Hematopoietic multipotent progenitor cell treated with erythropoietin and hydrocortisone succinate and interleukin-3 and kit ligand, for 15 days (in vitro differentiated cells): ENCODE measurements at regions not wholly inside any gene's neighbourhood (a gene's known extent, or its start where the extent isn't known, plus 50 kb on each side); places are given as distances from the start of the nearest gene placed in this dataset.
"Not testable (repeated sequence)": the region's sequence is repeated elsewhere in the genome, so short reads cannot be mapped to it uniquely, and the experiment has no call there.

Source experiments
- DNase-seq: peaks from one replicate; pipeline ENCODE4 v3.0.0-alpha.2; 2015; ENCODE audit warnings: low spot score

DNA sequence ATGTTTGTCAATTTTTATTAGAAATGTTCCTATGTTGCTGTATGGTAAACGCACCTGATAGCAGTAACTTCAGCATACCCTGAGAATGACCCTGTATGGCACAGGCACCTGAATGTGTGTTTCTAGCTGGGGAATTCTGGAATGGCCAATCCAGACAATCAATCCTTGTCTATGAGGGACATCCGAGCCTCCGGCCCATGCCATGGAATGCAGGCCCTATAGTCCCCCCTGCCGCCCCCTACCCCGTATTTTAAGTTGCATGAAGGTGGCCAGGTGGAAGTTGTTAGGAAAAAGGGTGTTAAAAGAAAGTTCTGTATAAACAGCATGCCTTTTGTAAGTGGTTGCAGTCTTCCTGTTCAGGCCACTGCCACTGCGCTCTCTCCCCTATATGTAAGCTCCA lies 595.9 kb downstream of the DSC3 start:
- DNase-seq: no peak

DNA sequence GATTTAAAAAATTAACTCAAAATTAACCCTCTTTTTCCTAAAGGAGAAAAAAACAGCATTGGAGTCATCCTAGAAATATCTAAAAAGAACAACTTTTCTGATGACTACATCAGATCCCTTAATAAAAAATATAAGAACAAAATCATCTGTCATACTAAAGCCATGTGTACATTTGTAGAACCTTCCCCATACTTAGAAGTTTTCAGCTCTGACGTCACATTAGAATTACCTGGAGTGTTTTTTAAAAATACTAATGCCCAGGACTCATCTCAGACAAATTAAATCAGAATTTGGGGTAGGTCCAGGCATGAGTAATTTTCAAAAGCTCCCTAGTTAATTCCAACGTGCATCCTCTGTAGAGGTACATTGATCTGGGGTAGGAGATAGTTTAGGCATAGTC lies 598.0 kb downstream of the DSC3 start:
- DNase-seq: no peak

DNA sequence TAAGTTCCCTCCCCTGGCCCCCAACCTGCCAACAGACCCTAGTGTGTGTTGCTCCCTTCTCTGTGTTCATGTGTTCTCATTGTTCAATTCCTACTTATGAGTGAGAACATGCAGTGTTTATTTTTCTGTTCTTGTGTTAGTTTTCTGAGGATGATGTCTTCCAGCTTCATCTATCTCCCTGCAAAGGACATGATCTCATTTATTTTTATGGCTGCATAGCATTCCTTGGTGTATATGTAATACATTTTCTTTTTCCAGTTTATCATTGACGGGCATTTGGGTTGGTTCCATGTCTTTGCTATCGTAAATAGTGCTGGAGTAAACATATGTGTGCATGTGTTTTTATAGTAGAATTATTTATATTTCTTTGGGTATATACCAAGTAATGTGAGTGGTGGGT lies 602.2 kb downstream of the DSC3 start:
- DNase-seq: no peak

DNA sequence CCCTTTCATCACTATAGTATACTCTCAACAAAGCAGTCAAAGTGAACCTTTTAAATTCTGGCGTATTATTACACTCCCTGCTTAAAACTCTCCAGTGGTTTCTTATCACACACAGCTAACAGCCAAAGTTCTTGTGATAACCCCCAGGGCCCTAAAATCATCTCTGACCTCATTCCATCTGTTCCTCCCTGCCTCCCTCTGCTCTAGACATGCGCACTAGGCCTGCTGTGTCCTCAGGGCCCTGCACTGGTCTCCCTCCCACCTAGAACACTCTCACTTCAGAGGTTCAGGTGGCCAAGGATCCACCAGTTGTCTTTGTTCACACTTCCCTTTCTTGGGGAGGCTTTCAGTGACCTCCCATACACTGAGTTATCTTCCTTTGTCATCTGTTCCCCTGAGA lies 603.4 kb downstream of the DSC3 start:
- no peak for DNase-seq

GRCh38 chr18:30432349-30432748 lies 610.2 kb downstream of the DSC3 start:
- no peak for DNase-seq

DNA sequence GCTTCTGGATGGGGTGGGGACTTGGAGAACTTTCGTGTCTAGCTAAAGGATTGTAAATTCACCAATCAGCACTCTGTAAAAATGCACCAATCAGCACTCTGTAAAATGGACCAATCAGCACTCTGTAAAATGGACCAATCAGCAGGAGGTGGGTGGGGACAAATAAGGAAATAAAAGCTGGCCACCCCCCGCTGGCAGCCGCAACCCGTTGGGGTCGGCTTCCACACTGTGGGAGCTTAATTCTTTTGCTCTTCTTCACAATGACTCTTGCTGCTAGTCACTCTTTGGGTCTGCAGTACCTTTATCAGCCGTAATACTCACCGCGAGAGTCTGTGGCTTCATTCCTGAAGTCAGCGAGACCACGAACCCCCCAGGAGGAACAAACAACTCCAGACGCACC lies 623.1 kb downstream of the DSC3 start:
- not testable (repeated sequence) for DNase-seq

GRCh38 chr18:30415903-30416302 lies 626.6 kb downstream of the DSC3 start:
- DNase-seq: no peak

- DNase-seq: no peak
Measured at GRCh38 chr18:30409120-30409519, 633.4 kb downstream of the DSC3 start.

- DNase-seq: no peak
Measured at GRCh38 chr18:30406728-30407127, 635.8 kb downstream of the DSC3 start.

DNA sequence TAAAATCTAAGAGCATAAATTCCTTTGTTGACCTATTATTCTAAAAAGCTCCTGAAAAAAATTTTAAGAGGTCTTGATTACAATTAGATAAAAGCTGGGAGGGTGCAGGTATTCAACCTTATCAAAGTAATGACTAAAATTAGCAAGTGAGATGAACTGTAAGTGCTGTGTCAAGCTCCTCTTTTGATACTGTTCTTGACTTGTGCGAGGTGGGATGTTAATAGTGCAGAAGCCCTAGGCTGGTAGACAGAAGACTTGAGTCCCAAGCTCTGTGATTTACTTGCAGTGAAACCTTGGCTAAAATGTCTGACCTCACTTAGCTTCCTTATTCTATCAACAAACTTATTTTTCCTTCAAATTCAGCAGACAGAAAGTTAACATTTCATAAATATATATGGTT lies 637.5 kb downstream of the DSC3 start:
- DNase-seq: no peak

DNA sequence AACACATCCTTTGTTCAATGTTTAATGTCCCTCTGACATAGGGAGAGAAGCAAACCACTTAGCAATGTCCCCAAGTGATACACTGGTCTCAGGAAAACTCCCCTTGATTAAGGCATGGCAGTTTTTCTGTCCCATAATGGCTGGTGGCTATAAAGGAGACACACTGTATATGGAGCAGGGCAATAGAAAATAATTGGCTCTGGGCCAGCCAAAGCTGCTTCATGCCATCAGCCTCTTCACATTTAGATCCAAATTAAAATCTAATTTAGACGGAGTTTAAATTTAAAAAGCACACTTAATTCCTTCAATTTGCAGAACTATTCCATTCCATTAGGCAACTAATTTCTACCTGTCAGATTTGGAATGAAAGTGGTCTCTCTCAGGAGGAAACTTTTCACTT lies 638.1 kb downstream of the DSC3 start:
- no peak for DNase-seq

DNA sequence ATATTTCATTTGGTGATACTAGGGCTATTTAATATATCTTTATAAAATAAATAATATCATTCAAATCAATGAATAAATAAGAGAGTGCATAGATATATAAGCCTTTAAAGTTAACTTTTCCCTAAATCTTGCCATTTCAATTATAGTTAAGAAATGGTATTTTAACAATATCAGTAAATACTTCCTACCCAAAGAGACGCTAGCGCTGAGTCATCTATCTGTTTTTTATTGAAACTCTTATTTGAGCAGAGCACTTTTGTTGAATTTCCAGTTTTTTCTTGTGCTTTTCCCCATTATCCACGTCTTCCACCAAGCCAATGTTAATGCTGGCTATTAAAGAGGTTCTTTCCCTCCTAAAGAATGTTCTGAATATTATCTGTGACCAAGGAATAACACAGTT lies 639.3 kb downstream of the DSC3 start:
- no peak for DNase-seq

DNA sequence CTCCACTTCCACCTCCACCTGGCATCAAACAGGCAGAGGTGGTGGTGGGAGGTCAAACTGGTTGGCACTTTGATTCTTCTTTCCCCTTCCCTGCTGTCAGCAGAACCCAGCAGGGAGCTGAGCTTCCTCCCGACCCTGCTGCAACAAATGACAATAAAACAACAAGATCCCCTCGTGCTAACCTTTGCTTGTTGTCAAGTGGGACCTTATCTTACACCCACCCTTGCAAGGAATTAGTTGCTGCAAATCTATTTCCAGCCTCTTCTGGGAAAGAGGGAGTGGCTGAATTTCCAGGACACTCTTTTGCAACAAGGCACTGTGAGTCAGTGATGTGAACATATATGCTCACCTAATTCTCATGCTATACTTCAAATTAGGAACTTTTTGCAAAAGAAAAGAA lies 655.1 kb downstream of the DSC3 start:
- DNase-seq: no peak

GRCh38 chr18:30386624-30387023 lies 655.9 kb downstream of the DSC3 start:
- no peak for DNase-seq

- DNase-seq: no peak
Measured at GRCh38 chr18:30385684-30386083, 656.9 kb downstream of the DSC3 start.

DNA sequence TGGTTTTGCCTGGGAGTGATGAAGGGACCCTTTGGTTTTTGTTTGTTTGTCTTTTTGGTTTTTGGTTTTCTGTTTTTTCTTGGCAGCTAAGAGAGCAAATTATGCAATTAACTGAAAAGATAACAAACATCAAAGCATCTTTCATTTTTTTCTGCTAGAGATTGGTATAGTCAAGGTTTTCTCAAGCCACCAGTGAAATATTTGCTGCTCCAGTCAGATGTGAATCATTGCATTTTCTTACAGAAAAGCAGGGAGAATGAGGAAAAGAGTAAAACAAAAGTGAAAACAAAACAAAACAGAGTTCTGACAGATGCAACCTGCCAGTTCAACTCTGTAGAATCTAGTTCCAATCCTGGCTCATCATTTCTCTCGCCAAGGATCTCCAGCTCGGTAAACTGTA lies 660.7 kb downstream of the DSC3 start:
- DNase-seq: no peak

DNA sequence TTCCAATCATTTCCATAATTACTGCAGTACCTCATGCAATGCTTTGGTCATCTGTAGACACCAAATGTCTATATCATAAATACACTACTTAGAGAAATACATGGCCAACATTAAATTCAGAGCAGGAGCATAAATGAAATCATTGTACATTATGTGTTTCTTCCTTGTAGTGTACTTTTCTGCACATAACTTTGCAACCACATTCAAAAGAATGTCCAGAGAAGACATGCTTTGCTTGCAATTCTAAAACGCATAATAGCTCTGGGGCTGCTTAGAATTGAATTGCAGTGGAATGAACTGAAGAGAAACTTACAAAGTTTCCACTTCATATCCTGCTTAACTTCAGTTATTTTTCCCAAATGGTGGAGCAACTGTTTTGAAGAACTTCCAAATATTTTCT lies 664.4 kb downstream of the DSC3 start:
- DNase-seq: no peak

DNA sequence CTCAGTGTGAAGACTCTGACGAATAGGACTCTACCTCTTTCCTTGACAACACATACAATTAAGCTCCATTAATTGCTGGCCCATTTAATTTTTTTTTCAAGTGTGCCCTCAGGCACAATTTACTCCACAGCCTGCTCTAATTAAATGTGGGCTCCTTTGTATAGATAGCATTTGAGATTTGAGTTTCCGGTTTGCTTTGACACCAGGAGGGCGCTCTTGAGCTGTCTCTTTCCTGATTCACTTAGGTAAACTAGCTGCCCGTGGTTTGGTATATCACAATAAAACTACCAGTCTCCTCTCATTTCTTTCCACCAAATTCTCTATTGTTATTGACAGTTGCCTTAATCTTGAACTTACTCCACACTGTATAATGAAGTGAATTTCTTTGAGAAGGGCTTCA lies 666.0 kb downstream of the DSC3 start:
- DNase-seq: no peak

DNA sequence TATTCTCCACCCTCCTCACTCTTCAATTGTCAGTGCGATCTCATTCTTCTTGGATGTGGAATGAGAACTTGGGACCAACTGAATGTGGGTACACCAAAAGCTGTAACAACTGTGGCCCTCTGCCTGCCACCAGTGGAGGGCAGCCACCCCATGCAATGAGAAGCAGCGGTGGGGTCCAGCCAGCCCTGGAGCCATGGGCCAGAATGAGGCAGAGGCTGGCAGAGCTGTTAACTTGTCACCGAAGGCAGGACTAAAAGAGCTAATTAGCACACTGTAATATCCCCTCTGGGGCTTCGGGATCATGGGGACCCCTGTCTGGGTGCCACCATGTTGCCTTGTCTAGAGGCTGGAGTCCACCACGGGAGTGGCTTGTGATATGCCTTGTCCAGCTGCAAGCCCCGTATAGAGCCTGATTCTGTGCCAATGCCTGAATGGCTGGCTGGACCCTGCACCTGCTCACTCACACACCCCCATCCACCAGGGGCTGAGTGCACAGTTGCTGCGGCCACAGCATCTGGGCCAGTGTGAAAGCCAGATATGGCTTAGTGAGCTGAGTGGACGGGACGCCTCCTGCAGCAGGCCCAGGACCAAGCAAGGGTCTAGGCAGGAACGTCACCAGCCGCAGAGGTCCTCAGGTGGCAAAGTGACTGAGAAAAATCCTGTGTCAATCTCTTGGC lies 680.5 kb downstream of the DSC3 start:
- no peak for DNase-seq

GRCh38 chr18:30359521-30359920 lies 683.0 kb downstream of the DSC3 start:
- DNase-seq: no peak

- DNase-seq: no peak
Measured at GRCh38 chr18:30358555-30358954, 684.0 kb downstream of the DSC3 start.

DNA sequence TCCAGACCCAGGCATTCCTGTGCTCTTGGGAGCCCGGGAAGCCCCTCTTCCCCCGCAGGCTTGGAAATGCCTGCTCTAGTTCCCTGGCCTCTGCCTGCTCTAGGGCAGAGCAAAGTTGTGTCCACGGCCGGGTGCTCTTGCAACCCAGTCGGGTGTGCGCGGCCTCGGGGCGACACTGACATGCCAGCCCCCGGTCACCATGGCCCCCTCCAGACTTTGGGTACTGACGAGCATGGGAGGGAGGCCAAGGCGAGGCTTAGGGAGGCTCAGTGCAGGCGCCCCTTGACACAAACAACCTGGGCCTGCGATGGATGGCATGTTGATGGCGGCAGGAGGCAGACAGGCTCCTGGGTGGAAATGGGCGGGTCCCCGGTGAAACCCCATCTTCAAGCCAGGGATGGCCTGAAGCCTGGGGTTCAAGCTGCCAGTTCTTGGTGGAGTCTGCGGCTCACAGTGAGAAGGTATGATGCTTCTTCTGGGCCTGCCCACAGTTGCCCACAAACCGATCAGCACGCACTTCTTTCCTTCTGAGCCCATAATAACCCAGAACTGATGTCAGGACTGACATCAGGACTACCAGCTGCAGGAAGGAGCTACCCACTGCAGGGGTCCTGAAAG lies 689.9 kb downstream of the DSC3 start:
- no peak for DNase-seq

- no peak for DNase-seq
Measured at GRCh38 chr18:30350263-30350662, 692.3 kb downstream of the DSC3 start.

- DNase-seq: no peak
Measured at GRCh38 chr18:30343090-30343489, 699.5 kb downstream of the DSC3 start.
